Heart left ventricle (tissue), 16 donors: ENCODE measurements at regions not wholly inside any gene's neighbourhood (a gene's known extent, or its start where the extent isn't known, plus 50 kb on each side); places are given as distances from the start of the nearest gene placed in this dataset.

Source experiments
- ATAC-seq, 4 donors: fragments of 200-7000 bp; cut with Tn5 transposase; one replicate each; pipeline ENCODE4 v1.9.1; 2020 to 2022; ENCODE audit warnings: moderate library complexity in 4 of 4, mild to moderate bottlenecking in 3 of 4, moderate number of reproducible peaks in 1 of 4
- DNase-seq, 5 donors: peaks; one replicate each; pipeline ENCODE4 v3.0.0-alpha.2; 2020
- H3K27ac ChIP-seq, 12 donors: fragments of 200-600 bp; sonication (generic) in 4 of 12; one replicate each; pipeline versions ENCODE4 v1.5.0 to v1.8.0; 2016 to 2022; ENCODE audit warnings: mild to moderate bottlenecking in 2 of 12
- H3K27me3 ChIP-seq, 9 donors: fragments of 200-600 bp; sonication (generic) in 2 of 9; one replicate each; pipeline versions ENCODE4 v1.5.1 to v1.8.0; 2016 to 2022; ENCODE audit warnings: mild to moderate bottlenecking in 3 of 9
- H3K36me3 ChIP-seq, 9 donors: fragments of 200-600 bp; sonication (generic) in 2 of 9; one replicate each; pipeline versions ENCODE4 v1.5.0 to v1.8.0; 2018 to 2022; ENCODE audit warnings: mild to moderate bottlenecking in 2 of 9
- H3K4me1 ChIP-seq, 12 donors: fragments of 200-600 bp; sonication (generic) in 4 of 12; one replicate each; pipeline versions ENCODE4 v1.5.0 to v1.8.0; 2016 to 2022; ENCODE audit warnings: mild to moderate bottlenecking in 3 of 12
- H3K4me3 ChIP-seq, 12 donors: fragments of 200-600 bp; sonication (generic) in 4 of 12; one replicate each; pipeline versions ENCODE4 v1.5.0 to v1.8.0; 2017 to 2022; ENCODE audit warnings: mild to moderate bottlenecking in 9 of 12, moderate library complexity in 4 of 12
- H3K9me3 ChIP-seq, 12 donors: fragments of 200-600 bp; sonication (generic) in 4 of 12; one replicate each; pipeline versions ENCODE4 v1.5.0 to v1.8.0; 2016 to 2022; ENCODE audit warnings: mild to moderate bottlenecking in 1 of 12
- POLR2A ChIP-seq, 2 donors: fragments of 450-650 bp; IDR thresholded peaks; one replicate each; pipeline ENCODE4 v1.6.1; 2017; ENCODE audit warnings: antibody characterized with exemption in 2 of 2, mild to moderate bottlenecking in 2 of 2, moderate library complexity in 2 of 2
- WGBS, 4 donors: extraction: QIAGEN DNeasy Blood & Tissue Kit in 2 of 4; methylation state at CpG; one replicate each; pipeline versions ENCODE4 v1.1.5 to v1.1.7; 2013 to 2018; 5-methylcytosine and 5-hydroxymethylcytosine counted together
- intact Hi-C, 10 donors: fragments of 100-400 bp; cut with DNase I; formaldehyde crosslinking; loops; one replicate each; pipeline versions ENCODE4 v1.11.1 to v1.14.2; 2022
- TF ChIP-seq, protein P1 (sequence below), 12 donors: fragments of 200-600 bp; sonication (generic) in 4 of 12; IDR thresholded peaks; one replicate each; pipeline versions ENCODE4 v1.5.0 to v1.8.0; 2018 to 2022; ENCODE audit warnings: antibody characterized with exemption in 12 of 12, mild to moderate bottlenecking in 5 of 12
- donor health status: ischemic (EF 13 %, LVEDD 7.1; RV severe dilation, severe dysfunction).
- donor health status: healthy with polysubstance abuse.
- donor health status: DM: no; HTN: yes; CAD: no.
- donor health status: DM: no; HTN: no; CAD: no.
- donor health status: ischemic (EF 25% LVEDD 6.9; RV normal size, moderate dysfunction).
- donor health status: ischemic (EF 25% LVEDD 5.7; RV mildly dilated, moderate dysfunction).
- donor health status: healthy.
- donor health status: DM: yes; HTN: yes; CAD: no.
- donor health status: ischemic (EF 35%, LVEDD 5.7; RV mildly dilated, moderate dysfunction).
- donor health status: nonischemic (EF 11% LVEDD 7.7; RV severe dilation, severe dysfunction).
- donor health status: DM: yes; HTN: yes; CAD: no.
- donor health status: PGD.
- donor health status: ischemic (EF 29% LVEDD 5.4; RV normal size, mild dysfunction).
- donor health status: nonischemic (EF 23%, LVEDD 6.1; RV moderate dilation, normal function).

DNA sequence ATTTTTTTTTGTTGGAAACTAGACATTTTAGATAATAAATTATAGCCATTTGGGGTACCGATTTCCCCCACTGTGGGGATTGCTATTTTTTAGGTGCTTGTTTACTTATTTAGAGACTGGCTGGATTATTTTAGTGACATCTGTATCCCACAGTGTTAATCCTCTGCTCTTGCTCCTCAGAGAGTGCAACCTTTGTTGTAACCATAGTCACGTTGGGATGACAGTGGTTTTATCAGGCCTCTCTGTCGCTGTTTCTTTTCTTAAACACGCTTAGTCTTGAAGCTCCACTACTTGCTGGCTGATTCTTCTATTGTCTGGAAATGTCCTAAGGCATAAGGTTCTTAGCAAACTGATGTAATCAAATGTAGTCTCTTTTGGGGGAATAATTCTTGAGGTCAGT lies 451.6 kb upstream of the SEMA6D start:
- ATAC-seq (no peak), DNase-seq (no peak)
- TF ChIP-seq POLR2A (IDR thresholded peaks at IDR 0.05), result no peak
- TF ChIP-seq, protein P1, sequence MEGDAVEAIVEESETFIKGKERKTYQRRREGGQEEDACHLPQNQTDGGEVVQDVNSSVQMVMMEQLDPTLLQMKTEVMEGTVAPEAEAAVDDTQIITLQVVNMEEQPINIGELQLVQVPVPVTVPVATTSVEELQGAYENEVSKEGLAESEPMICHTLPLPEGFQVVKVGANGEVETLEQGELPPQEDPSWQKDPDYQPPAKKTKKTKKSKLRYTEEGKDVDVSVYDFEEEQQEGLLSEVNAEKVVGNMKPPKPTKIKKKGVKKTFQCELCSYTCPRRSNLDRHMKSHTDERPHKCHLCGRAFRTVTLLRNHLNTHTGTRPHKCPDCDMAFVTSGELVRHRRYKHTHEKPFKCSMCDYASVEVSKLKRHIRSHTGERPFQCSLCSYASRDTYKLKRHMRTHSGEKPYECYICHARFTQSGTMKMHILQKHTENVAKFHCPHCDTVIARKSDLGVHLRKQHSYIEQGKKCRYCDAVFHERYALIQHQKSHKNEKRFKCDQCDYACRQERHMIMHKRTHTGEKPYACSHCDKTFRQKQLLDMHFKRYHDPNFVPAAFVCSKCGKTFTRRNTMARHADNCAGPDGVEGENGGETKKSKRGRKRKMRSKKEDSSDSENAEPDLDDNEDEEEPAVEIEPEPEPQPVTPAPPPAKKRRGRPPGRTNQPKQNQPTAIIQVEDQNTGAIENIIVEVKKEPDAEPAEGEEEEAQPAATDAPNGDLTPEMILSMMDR (IDR thresholded peaks at IDR 0.05), result no peak
- Histone ChIP-seq H3K27me3 (no peaks in the 10 kb centered on the region), H3K36me3 (no peaks in the 10 kb centered on the region), H3K9me3 (peaks cover 0 to 14% (median 2%) of the 10 kb centered on the region in 12 donors), H3K4me3 (no peak overlapping the region), H3K27ac (no peak overlapping the region), H3K4me1 (no peaks in the 10 kb centered on the region)
- WGBS, 4 donors, result 44 to 59% (median 51%) methylated on average over 4 of the region's 4 CpGs
- intact Hi-C loops, result no loop called here

DNA sequence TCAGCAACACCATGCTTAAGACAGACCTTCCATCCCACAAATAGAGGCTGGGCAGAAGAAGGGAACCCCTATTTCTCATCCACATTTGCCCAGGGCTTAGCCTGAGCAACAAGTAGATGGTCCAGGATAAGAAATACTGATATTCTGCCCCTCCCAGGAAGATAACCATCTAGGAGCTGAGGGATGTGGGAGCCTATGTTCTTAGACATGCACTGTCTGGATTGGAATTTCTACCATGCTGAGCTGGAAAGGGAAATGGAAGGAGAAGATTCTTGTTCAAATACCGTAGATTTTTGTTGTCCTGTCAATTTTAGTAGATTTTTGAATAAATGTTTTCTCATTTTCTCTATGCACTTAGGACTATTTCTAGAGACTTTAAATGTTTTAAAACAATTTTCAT lies 450.7 kb upstream of the SEMA6D start:
- DNase-seq (no peak), ATAC-seq (no peak)
- intact Hi-C loops, result no loop called here
- Histone ChIP-seq H3K4me1 (no peaks in the 10 kb centered on the region), H3K27ac (no peak overlapping the region), H3K27me3 (no peaks in the 10 kb centered on the region), H3K4me3 (no peak overlapping the region), H3K36me3 (no peaks in the 10 kb centered on the region), H3K9me3 (peaks cover 0 to 14% (median 2%) of the 10 kb centered on the region in 12 donors)
- no peak for TF ChIP-seq POLR2A (IDR thresholded peaks at IDR 0.05)
- WGBS, 4 donors, result 90 to 91% (median 90%) methylated on average over 1 of the region's 1 CpG

DNA sequence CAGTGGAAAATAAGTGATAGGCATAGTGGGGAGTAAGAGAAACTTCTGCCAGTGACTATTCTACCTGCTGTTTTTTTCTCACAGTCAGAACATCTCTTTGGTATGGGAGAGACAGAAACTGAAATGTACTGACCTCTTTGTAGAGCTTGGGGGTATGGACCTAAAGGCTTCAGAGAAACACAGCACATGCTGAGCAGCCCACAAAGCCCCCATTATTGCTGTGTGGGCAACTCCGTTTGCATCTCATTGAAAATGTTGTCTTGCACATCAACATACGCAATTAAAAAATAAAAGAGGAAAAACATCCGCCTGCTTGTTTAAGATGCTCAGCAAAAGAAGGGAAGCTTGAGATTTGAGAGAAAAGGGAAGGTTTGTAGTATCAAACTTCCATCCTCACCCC lies 443.4 kb upstream of the SEMA6D start:
- Histone ChIP-seq H3K36me3 (no peaks in the 10 kb centered on the region), H3K4me3 (no peak overlapping the region), H3K27me3 (no peaks in the 10 kb centered on the region), H3K4me1 (no peaks in the 10 kb centered on the region), H3K27ac (no peak overlapping the region), H3K9me3 (peaks cover 0 to 20% (median 13%) of the 10 kb centered on the region in 12 donors)
- WGBS, 4 donors, result 77 to 91% (median 85%) methylated on average over 3 of the region's 3 CpGs
- no peak for DNase-seq
- TF ChIP-seq, protein P1 (IDR thresholded peaks at IDR 0.05), result no peak
- no peak for TF ChIP-seq POLR2A (IDR thresholded peaks at IDR 0.05)
- ATAC-seq, result no peak
- intact Hi-C loops, result no loop called here

DNA sequence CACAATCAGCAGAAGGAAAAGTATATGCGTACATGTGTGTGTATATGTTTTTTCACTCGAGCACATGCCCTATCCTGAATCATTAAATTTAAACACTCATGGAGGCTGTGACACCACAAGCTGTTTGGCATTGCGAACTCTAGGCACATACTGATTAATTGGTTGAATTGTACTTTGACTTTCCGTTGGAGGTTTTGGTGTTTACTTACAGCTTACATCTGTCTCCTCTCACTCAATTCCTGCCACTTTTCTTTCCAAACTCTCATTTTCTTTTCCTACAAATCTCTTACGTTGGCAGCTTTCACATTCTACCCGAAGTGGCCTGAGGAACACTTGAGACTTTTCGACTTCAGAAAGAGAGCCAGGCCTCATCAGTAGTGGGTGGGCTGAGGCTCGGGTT lies 434.1 kb upstream of the SEMA6D start:
- no peaks in the 10 kb centered on the region for H3K4me1 ChIP-seq
- no peaks in the 10 kb centered on the region for H3K36me3 ChIP-seq
- no peak for DNase-seq
- intact Hi-C loops, result no loop called here
- H3K9me3 ChIP-seq, result peaks cover 0 to 5% (median 0%) of the 10 kb centered on the region in 12 donors
- no peak for ATAC-seq
- H3K27ac ChIP-seq, result no peak overlapping the region
- H3K4me3 ChIP-seq, result no peak overlapping the region
- TF ChIP-seq, protein P1 (IDR thresholded peaks at IDR 0.05), result no peak
- WGBS, 4 donors, result 73 to 88% (median 87%) methylated on average over 8 of the region's 8 CpGs
- H3K27me3 ChIP-seq, result no peaks in the 10 kb centered on the region

DNA sequence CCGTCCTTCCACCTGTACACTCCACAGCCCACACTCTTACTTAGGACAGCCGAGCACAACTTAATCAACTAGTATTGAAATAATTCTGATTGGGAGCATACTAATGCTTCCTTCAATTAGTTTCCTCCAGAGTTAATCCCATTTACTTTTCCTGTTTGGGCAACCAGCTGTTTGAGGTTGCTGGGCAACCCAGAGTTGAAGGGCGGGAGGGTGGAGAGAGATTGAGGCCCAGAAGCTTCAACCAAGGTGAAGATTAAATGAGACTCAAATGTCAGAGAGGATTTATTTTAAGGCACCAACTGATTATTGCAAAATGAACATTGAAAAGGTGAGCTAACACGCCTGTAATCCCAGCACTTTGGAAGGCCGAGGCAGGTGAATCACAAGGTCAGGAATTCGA lies 428.5 kb upstream of the SEMA6D start:
- H3K36me3 ChIP-seq, result no peaks in the 10 kb centered on the region
- no peak for DNase-seq
- whole genome bisulfite sequencing, 4 donors, result 84 to 95% (median 95%) methylated on average over 6 of the region's 6 CpGs
- intact Hi-C loops, result no loop called here
- no peak overlapping the region for H3K27ac ChIP-seq
- no peak for TF ChIP-seq POLR2A (IDR thresholded peaks at IDR 0.05)
- TF ChIP-seq, protein P1 (IDR thresholded peaks at IDR 0.05), result no peak
- no peaks in the 10 kb centered on the region for H3K27me3 ChIP-seq
- ATAC-seq, result no peak
- H3K9me3 ChIP-seq, result no peaks in the 10 kb centered on the region
- no peak overlapping the region for H3K4me3 ChIP-seq
- H3K4me1 ChIP-seq, result peaks cover 0 to 18% (median 0%) of the 10 kb centered on the region in 12 donors
